ENCODE measurements at regions not wholly inside any gene's neighbourhood (a gene's known extent, or its start where the extent isn't known, plus 50 kb on each side); places are given as distances from the start of the nearest gene placed in this dataset.

- TF ChIP-seq CTCF (IDR thresholded peaks at IDR 0.05) (no peak), POLR2A (IDR thresholded peaks at IDR 0.05; ENCODE audit: low read depth) (no peak)
These were observed 202.0 kb upstream of the CDH6 start for GRCh38 chr5:30991462-30991861.
